Sigmoid colon (tissue), 4 donors: ENCODE measurements at regions not wholly inside any gene's neighbourhood (a gene's known extent, or its start where the extent isn't known, plus 50 kb on each side); places are given as distances from the start of the nearest gene placed in this dataset.

ENCODE experiments used
- EP300 ChIP-seq, 4 donors: sonication (generic); formaldehyde crosslinking; IDR thresholded peaks; one replicate each; pipeline ENCODE4 v1.6.1; 2017; ENCODE audit warnings: antibody characterized with exemption in 4 of 4
- POLR2A ChIP-seq, 2 donors: fragments of 450-650 bp; IDR thresholded peaks; one replicate each; pipeline ENCODE4 v1.6.1; 2016; ENCODE audit warnings: antibody characterized with exemption in 2 of 2, mild to moderate bottlenecking in 2 of 2, moderate library complexity in 2 of 2
- POLR2AphosphoS5 ChIP-seq, 4 donors: sonication (generic); formaldehyde crosslinking; IDR thresholded peaks; one replicate each; pipeline ENCODE4 v1.6.1; 2017; ENCODE audit warnings: antibody characterized with exemption in 4 of 4
- TF ChIP-seq, protein P1 (sequence below), 4 experiments: fragments of 450-650 bp in 3 of 4; fragments of 200-600 bp in 1 of 4; IDR thresholded peaks; one replicate each; pipeline ENCODE4 v1.5.1; 2016 to 2019; ENCODE audit warnings: antibody characterized with exemption in 4 of 4, mild to moderate bottlenecking in 3 of 4, moderate library complexity in 2 of 4

DNA sequence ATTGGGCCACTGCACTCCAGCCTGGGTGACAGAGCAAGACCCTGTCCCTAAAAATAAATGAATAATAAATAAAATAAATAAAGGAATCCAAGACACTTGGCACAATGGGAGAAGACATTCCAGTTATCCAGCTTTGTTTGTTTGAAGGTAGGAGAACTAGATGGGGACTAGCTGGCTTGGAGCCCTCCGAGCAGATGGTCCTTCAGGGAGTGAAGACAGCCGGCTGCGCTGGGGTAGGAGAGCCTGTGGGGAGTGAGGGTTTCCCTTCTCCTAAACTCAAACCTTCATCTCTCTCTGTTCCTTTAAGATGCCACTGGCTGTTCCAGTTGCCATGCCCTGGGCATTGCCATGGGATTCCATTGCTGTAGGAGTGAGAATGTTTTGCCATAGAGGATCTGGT, 120.6 kb downstream of the NAV1 start:
- TF ChIP-seq, protein P1, sequence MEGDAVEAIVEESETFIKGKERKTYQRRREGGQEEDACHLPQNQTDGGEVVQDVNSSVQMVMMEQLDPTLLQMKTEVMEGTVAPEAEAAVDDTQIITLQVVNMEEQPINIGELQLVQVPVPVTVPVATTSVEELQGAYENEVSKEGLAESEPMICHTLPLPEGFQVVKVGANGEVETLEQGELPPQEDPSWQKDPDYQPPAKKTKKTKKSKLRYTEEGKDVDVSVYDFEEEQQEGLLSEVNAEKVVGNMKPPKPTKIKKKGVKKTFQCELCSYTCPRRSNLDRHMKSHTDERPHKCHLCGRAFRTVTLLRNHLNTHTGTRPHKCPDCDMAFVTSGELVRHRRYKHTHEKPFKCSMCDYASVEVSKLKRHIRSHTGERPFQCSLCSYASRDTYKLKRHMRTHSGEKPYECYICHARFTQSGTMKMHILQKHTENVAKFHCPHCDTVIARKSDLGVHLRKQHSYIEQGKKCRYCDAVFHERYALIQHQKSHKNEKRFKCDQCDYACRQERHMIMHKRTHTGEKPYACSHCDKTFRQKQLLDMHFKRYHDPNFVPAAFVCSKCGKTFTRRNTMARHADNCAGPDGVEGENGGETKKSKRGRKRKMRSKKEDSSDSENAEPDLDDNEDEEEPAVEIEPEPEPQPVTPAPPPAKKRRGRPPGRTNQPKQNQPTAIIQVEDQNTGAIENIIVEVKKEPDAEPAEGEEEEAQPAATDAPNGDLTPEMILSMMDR (IDR thresholded peaks at IDR 0.05), result no peak
- TF ChIP-seq POLR2AphosphoS5 (IDR thresholded peaks at IDR 0.05), result no peak
- no peak for TF ChIP-seq EP300 (IDR thresholded peaks at IDR 0.05)
- no peak for TF ChIP-seq POLR2A (IDR thresholded peaks at IDR 0.05)
